ENCODE measurements at regions not wholly inside any gene's neighbourhood (a gene's known extent, or its start where the extent isn't known, plus 50 kb on each side); places are given as distances from the start of the nearest gene placed in this dataset.

- Histone ChIP-seq H3K9me3 (ENCODE audit: control insufficient read depth in 1 of 2, insufficient read depth in 1 of 2, low read length in 2 of 2) (peaks cover 0 to 4% of the 10 kb centered on the region in 2 experiments), H3K36me3 (ENCODE audit: insufficient read depth, low read length) (no peaks in the 10 kb centered on the region), H3K4me1 (ENCODE audit: insufficient read depth, low read length) (no peaks in the 10 kb centered on the region), H3K27me3 (ENCODE audit: control insufficient read depth in 1 of 2, insufficient read depth in 2 of 2, low read length in 2 of 2) (no peaks in the 10 kb centered on the region), H3K4me3 (ENCODE audit: low read length) (no peak overlapping the region), H3K27ac (ENCODE audit: low read depth in 1 of 2, low read length in 2 of 2) (no peak overlapping the region)
- H3K27me3 Mint-ChIP-seq = no peaks in the 10 kb centered on the region
- ATAC-seq (ENCODE audit: poor library complexity) (no peak), DNase-seq (no peak)
- H3K4me3 Mint-ChIP-seq = no peak overlapping the region
- H3K9me3 Mint-ChIP-seq = peaks cover 8% of the 10 kb centered on the region
- CTCF ChIA-PET = no interaction called here
- no peaks in the 10 kb centered on the region for H3K4me1 Mint-ChIP-seq (ENCODE audit: low read depth)
- H3K27ac Mint-ChIP-seq = no peak overlapping the region
- intact Hi-C loops (cut with DNase I, micrococcal nuclease) = no loop called here
- POLR2A ChIA-PET = no interaction called here
- H3K36me3 Mint-ChIP-seq (ENCODE audit: low read depth) = no peaks in the 10 kb centered on the region
- TF ChIP-seq CTCF (IDR thresholded peaks at IDR 0.05) = no peak
These were observed 411.9 kb upstream of the ZNF804A start for GRCh38 chr2:184186436-184186835.

GRCh38 chr2:184187421-184187971 is 410.8 kb upstream of the ZNF804A start:
- no peaks in the 10 kb centered on the region for H3K4me1 ChIP-seq (ENCODE audit: insufficient read depth, low read length)
- POLR2A ChIA-PET = no interaction called here
- intact Hi-C loops (cut with DNase I, micrococcal nuclease) = no loop called here
- no peak for TF ChIP-seq CTCF (IDR thresholded peaks at IDR 0.05)
- H3K27ac Mint-ChIP-seq = no peak overlapping the region
- peaks cover 0 to 4% of the 10 kb centered on the region in 2 experiments for H3K9me3 ChIP-seq (ENCODE audit: control insufficient read depth in 1 of 2, insufficient read depth in 1 of 2, low read length in 2 of 2)
- no peaks in the 10 kb centered on the region for H3K27me3 Mint-ChIP-seq
- DNase-seq = no peak
- H3K27me3 ChIP-seq (ENCODE audit: control insufficient read depth in 1 of 2, insufficient read depth in 2 of 2, low read length in 2 of 2) = no peaks in the 10 kb centered on the region
- peaks cover 8% of the 10 kb centered on the region for H3K9me3 Mint-ChIP-seq
- no peaks in the 10 kb centered on the region for H3K36me3 Mint-ChIP-seq (ENCODE audit: low read depth)
- H3K27ac ChIP-seq (ENCODE audit: low read depth in 1 of 2, low read length in 2 of 2) = no peak overlapping the region
- no peak for ATAC-seq (ENCODE audit: poor library complexity)
- CTCF ChIA-PET = no interaction called here
- H3K4me3 ChIP-seq (ENCODE audit: low read length) = no peak overlapping the region
- H3K4me3 Mint-ChIP-seq = no peak overlapping the region
- no peaks in the 10 kb centered on the region for H3K4me1 Mint-ChIP-seq (ENCODE audit: low read depth)
- H3K36me3 ChIP-seq (ENCODE audit: insufficient read depth, low read length) = no peaks in the 10 kb centered on the region

- no peak for ATAC-seq (ENCODE audit: poor library complexity)
- H3K36me3 Mint-ChIP-seq (ENCODE audit: low read depth) = no peaks in the 10 kb centered on the region
- no peak overlapping the region for H3K4me3 Mint-ChIP-seq
- H3K4me3 ChIP-seq (ENCODE audit: low read length) = no peak overlapping the region
- H3K27ac ChIP-seq (ENCODE audit: low read depth in 1 of 2, low read length in 2 of 2) = no peak overlapping the region
- TF ChIP-seq CTCF (IDR thresholded peaks at IDR 0.05) = no peak
- no peaks in the 10 kb centered on the region for H3K4me1 Mint-ChIP-seq (ENCODE audit: low read depth)
- H3K27me3 Mint-ChIP-seq = no peaks in the 10 kb centered on the region
- CTCF ChIA-PET = no interaction called here
- POLR2A ChIA-PET = no interaction called here
- no peak for DNase-seq
- H3K27ac Mint-ChIP-seq = no peak overlapping the region
- H3K36me3 ChIP-seq (ENCODE audit: insufficient read depth, low read length) = no peaks in the 10 kb centered on the region
- intact Hi-C loops (cut with DNase I, micrococcal nuclease) = no loop called here
- peaks cover 2% of the 10 kb centered on the region for H3K9me3 Mint-ChIP-seq
- peaks cover 0 to under 1% of the 10 kb centered on the region in 2 experiments for H3K9me3 ChIP-seq (ENCODE audit: control insufficient read depth in 1 of 2, insufficient read depth in 1 of 2, low read length in 2 of 2)
- H3K27me3 ChIP-seq (ENCODE audit: control insufficient read depth in 1 of 2, insufficient read depth in 2 of 2, low read length in 2 of 2) = no peaks in the 10 kb centered on the region
- no peaks in the 10 kb centered on the region for H3K4me1 ChIP-seq (ENCODE audit: insufficient read depth, low read length)
These were observed 407.6 kb upstream of the ZNF804A start for GRCh38 chr2:184190725-184191124.
